A549 (cell line): ENCODE measurements at regions not wholly inside any gene's neighbourhood (a gene's known extent, or its start where the extent isn't known, plus 50 kb on each side); places are given as distances from the start of the nearest gene placed in this dataset.

ENCODE experiments used
- ATAC-seq, 2 experiments: fragments of 200-7000 bp in 1 of 2; fragments of >200 bp in 1 of 2; cut with Nextera tagmentation in 1 of 2; cut with Tn5 transposase in 1 of 2; 3 replicates each; pipeline versions ENCODE4 v1.8.0 to v1.9.1; 2018 to 2020; ENCODE audit warnings: mild to moderate bottlenecking in 1 of 2, moderate library complexity in 1 of 2
- CTCF ChIA-PET: fragments of 300-600 bp; sonication (Branson Sonifier 250); formaldehyde crosslinking; extraction: SDS; loops from one replicate; lab custom pipeline; 2021; ENCODE audit warnings: antibody characterized with exemption, inconsistent platforms; lab: Yijun Ruan, JAX
- POLR2A ChIA-PET: fragments of 350-600 bp; formaldehyde crosslinking; extraction: SDS; loops from one replicate; lab custom pipeline; 2021; ENCODE audit warnings: antibody characterized with exemption, inconsistent platforms; lab: Yijun Ruan, JAX
- DNase-seq, 2 experiments: peaks; one replicate each; pipeline versions ENCODE4 v3.0.0 to v3.0.0-alpha.2; 2011 to 2016; ENCODE audit warnings: low read depth in 1 of 2, low spot score in 1 of 2
- FAIRE-seq: peaks from 2 replicates; lab custom pipeline; 2011; peaks lifted over from hg19 to GRCh38; lab: Jason Lieb, UNC
- H3K27ac ChIP-seq, 2 experiments: fragments of >200 bp; sonication (Bioruptor Twin); formaldehyde crosslinking; 3 replicates each; pipeline ENCODE4 v1.5.1; 2016 to 2017
- H3K4me1 ChIP-seq: fragments of >200 bp; sonication (Bioruptor Twin); formaldehyde crosslinking; 3 replicates; pipeline ENCODE4 v1.6.1; 2016
- H3K4me2 ChIP-seq: fragments of >200 bp; sonication (Bioruptor Twin); formaldehyde crosslinking; 3 replicates; pipeline ENCODE4 v1.6.1; 2016
- H3K4me3 ChIP-seq: fragments of >200 bp; sonication (Bioruptor Twin); formaldehyde crosslinking; 3 replicates; pipeline ENCODE4 v1.5.1; 2016
- H3K9me3 ChIP-seq: fragments of >200 bp; sonication (Bioruptor Twin); formaldehyde crosslinking; 3 replicates; pipeline ENCODE4 v1.6.1; 2016
- CBX2 ChIP-seq: fragments of 200-600 bp; sonication (generic); IDR thresholded peaks from 2 replicates; pipeline ENCODE4 v1.6.1; 2016; ENCODE audit warnings: low read depth, mild to moderate bottlenecking, borderline replicate concordance
- CHD2 ChIP-seq: fragments of 150-350 bp; IDR thresholded peaks from 2 replicates; pipeline ENCODE4 v1.6.1; 2014; ENCODE audit warnings: low read length; ENCODE audit not compliant: partially characterized antibody
- CHD4 ChIP-seq: fragments of 200-600 bp; sonication (generic); IDR thresholded peaks from 2 replicates; pipeline ENCODE4 v1.6.1; 2016; ENCODE audit warnings: antibody characterized with exemption, mild to moderate bottlenecking, borderline replicate concordance
- EHMT2 ChIP-seq: fragments of 200-600 bp; sonication (generic); IDR thresholded peaks from 2 replicates; pipeline ENCODE4 v1.6.1; 2016; ENCODE audit warnings: antibody characterized with exemption, low read depth, mild to moderate bottlenecking, moderate library complexity
- EP300 ChIP-seq, 2 experiments: fragments of >200 bp; sonication (Bioruptor Twin); formaldehyde crosslinking; IDR thresholded peaks; 2 replicates in 1 of 2; 3 replicates in 1 of 2; pipeline ENCODE4 v1.6.1; 2016 to 2017
- HEYL ChIP-seq: fragments of 250-450 bp; sonication (Bioruptor Pico); IDR thresholded peaks from 2 replicates; pipeline ENCODE4 v1.8.0; 2021; ENCODE audit warnings: mild to moderate bottlenecking, moderate library complexity
- HMGXB4 ChIP-seq: fragments of 250-450 bp; sonication (Bioruptor Pico); IDR thresholded peaks from 2 replicates; pipeline ENCODE4 v1.5.0; 2021; ENCODE audit warnings: mild to moderate bottlenecking, moderate library complexity, borderline replicate concordance
- JUN ChIP-seq, 2 experiments: fragments of >200 bp; sonication (Bioruptor Twin); formaldehyde crosslinking; IDR thresholded peaks; 2 replicates in 1 of 2; 3 replicates in 1 of 2; pipeline ENCODE4 v1.6.1; 2016 to 2017
- JUNB ChIP-seq: fragments of >200 bp; sonication (Bioruptor Twin); formaldehyde crosslinking; IDR thresholded peaks from 2 replicates; pipeline ENCODE4 v1.6.1; 2016
- KDM1A ChIP-seq: fragments of 200-600 bp; sonication (generic); IDR thresholded peaks from 2 replicates; pipeline ENCODE4 v1.6.1; 2016; ENCODE audit warnings: low read depth, mild to moderate bottlenecking
- MAZ ChIP-seq: fragments of 150-350 bp; IDR thresholded peaks from 2 replicates; pipeline ENCODE4 v1.6.1; 2014; ENCODE audit warnings: antibody characterized with exemption, low read depth, low read length, borderline replicate concordance
- MYC ChIP-seq: IDR thresholded peaks from 2 replicates; pipeline ENCODE4 v1.6.1; 2012; ENCODE audit warnings: mild to moderate bottlenecking, inconsistent platforms, low read length, improper control_type of control experiment, borderline replicate concordance
- POLR2A ChIP-seq: IDR thresholded peaks from 2 replicates; pipeline ENCODE4 v1.6.1; 2012; ENCODE audit warnings: mild to moderate bottlenecking, low read length
- RAD21 ChIP-seq, 2 experiments: fragments of >200 bp in 1 of 2; sonication (Bioruptor Twin) in 1 of 2; formaldehyde crosslinking in 1 of 2; IDR thresholded peaks in 1 of 2; conservative IDR thresholded peaks in 1 of 2; 2 replicates in 1 of 2; 3 replicates in 1 of 2; pipeline ENCODE4 v1.6.1; 2012 to 2018; ENCODE audit warnings: inconsistent platforms in 1 of 2
- RCOR1 ChIP-seq: fragments of 150-350 bp; IDR thresholded peaks from 2 replicates; pipeline ENCODE4 v1.6.1; 2014; ENCODE audit warnings: antibody characterized with exemption, low read length, low read depth
- SREBF2 ChIP-seq: fragments of 450-650 bp; IDR thresholded peaks from 2 replicates; pipeline ENCODE4 v1.6.1; 2014; ENCODE audit warnings: mild to moderate bottlenecking, moderate library complexity
- TFCP2L1 ChIP-seq: fragments of 250-450 bp; sonication (Bioruptor Pico); IDR thresholded peaks from 2 replicates; pipeline ENCODE4 v1.5.0; 2021; ENCODE audit warnings: mild to moderate bottlenecking
- TP53 ChIP-seq: fragments of 250-450 bp; sonication (Bioruptor Pico); IDR thresholded peaks from 2 replicates; pipeline ENCODE4 v1.5.0; 2021; ENCODE audit warnings: mild to moderate bottlenecking, moderate library complexity
- ZFP36 ChIP-seq: fragments of 450-650 bp; IDR thresholded peaks from 2 replicates; pipeline ENCODE4 v1.6.1; 2014; ENCODE audit warnings: borderline replicate concordance; ENCODE audit not compliant: partially characterized antibody
- ZNF302 ChIP-seq: fragments of 250-450 bp; sonication (Bioruptor Pico); IDR thresholded peaks from 2 replicates; pipeline ENCODE4 v1.9.0; 2021; ENCODE audit warnings: inconsistent platforms, mild to moderate bottlenecking, moderate library complexity
- ZSCAN20 ChIP-seq: fragments of 250-450 bp; sonication (Bioruptor Pico); IDR thresholded peaks from 2 replicates; pipeline ENCODE4 v1.8.0; 2022; ENCODE audit warnings: mild to moderate bottlenecking, moderate library complexity
- WGBS: methylation state at CpG from one replicate; pipeline ENCODE4 v1.1.6; 2017; ENCODE audit errors: missing lambda C conversion rate; 5-methylcytosine and 5-hydroxymethylcytosine counted together
- TF ChIP-seq, protein P1 (sequence below): IDR thresholded peaks from 2 replicates; pipeline ENCODE4 v1.6.1; 2012; ENCODE audit warnings: low read depth, borderline replicate concordance
- TF ChIP-seq, protein P2 (sequence below): fragments of 200-600 bp; sonication (generic); IDR thresholded peaks from 2 replicates; pipeline ENCODE4 v1.6.1; 2016; ENCODE audit warnings: antibody characterized with exemption, mild to moderate bottlenecking, moderate library complexity
- TF ChIP-seq, protein P3 (sequence below): fragments of >200 bp; sonication (Bioruptor Twin); formaldehyde crosslinking; IDR thresholded peaks from 2 replicates; pipeline ENCODE4 v1.6.1; 2016

GRCh38 chrX:3426552-3426951 lies 80.1 kb upstream of the MXRA5 start (continued):
- TF ChIP-seq CHD2 = no peak

GRCh38 chrX:3425031-3425430 lies 78.6 kb upstream of the MXRA5 start:
- no peaks in the 10 kb centered on the region for H3K9me3 ChIP-seq
- ChIA-PET POLR2A (no interaction called here), CTCF (no interaction called here)
- no peak for FAIRE-seq
- ATAC-seq = no peak
- 3% methylated on average over 6 of the region's 6 CpGs for WGBS
- H3K27ac ChIP-seq = no peak overlapping the region
- DNase-seq = no peak
- TF ChIP-seq EHMT2 (no peak), HMGXB4 (CRISPR knock-in tag) (no peak), RAD21 (conservative IDR thresholded peaks at IDR 0.05 in 1 of 2, IDR thresholded peaks at IDR 0.05 in 1 of 2) (no peak), ZFP36 (no peak), RCOR1 (no peak), MAZ (no peak), TFCP2L1 (CRISPR knock-in tag) (no peak), JUN (IDR thresholded peaks at IDR 0.05) (no peak), JUNB (no peak), SREBF2 (no peak), TP53 (CRISPR knock-in tag) (no peak), EP300 (IDR thresholded peaks at IDR 0.05) (no peak), POLR2A (no peak), MYC (no peak), KDM1A (no peak), CHD4 (no peak), ZSCAN20 (no peak)
- TF ChIP-seq, protein P1, sequence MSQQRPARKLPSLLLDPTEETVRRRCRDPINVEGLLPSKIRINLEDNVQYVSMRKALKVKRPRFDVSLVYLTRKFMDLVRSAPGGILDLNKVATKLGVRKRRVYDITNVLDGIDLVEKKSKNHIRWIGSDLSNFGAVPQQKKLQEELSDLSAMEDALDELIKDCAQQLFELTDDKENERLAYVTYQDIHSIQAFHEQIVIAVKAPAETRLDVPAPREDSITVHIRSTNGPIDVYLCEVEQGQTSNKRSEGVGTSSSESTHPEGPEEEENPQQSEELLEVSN = no peak
- TF ChIP-seq, protein P2, sequence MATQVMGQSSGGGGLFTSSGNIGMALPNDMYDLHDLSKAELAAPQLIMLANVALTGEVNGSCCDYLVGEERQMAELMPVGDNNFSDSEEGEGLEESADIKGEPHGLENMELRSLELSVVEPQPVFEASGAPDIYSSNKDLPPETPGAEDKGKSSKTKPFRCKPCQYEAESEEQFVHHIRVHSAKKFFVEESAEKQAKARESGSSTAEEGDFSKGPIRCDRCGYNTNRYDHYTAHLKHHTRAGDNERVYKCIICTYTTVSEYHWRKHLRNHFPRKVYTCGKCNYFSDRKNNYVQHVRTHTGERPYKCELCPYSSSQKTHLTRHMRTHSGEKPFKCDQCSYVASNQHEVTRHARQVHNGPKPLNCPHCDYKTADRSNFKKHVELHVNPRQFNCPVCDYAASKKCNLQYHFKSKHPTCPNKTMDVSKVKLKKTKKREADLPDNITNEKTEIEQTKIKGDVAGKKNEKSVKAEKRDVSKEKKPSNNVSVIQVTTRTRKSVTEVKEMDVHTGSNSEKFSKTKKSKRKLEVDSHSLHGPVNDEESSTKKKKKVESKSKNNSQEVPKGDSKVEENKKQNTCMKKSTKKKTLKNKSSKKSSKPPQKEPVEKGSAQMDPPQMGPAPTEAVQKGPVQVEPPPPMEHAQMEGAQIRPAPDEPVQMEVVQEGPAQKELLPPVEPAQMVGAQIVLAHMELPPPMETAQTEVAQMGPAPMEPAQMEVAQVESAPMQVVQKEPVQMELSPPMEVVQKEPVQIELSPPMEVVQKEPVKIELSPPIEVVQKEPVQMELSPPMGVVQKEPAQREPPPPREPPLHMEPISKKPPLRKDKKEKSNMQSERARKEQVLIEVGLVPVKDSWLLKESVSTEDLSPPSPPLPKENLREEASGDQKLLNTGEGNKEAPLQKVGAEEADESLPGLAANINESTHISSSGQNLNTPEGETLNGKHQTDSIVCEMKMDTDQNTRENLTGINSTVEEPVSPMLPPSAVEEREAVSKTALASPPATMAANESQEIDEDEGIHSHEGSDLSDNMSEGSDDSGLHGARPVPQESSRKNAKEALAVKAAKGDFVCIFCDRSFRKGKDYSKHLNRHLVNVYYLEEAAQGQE = no peak
- TF ChIP-seq, protein P3, sequence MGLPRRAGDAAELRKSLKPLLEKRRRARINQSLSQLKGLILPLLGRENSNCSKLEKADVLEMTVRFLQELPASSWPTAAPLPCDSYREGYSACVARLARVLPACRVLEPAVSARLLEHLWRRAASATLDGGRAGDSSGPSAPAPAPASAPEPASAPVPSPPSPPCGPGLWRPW = no peak
- no peak overlapping the region for H3K4me2 ChIP-seq
- no peaks in the 10 kb centered on the region for H3K4me1 ChIP-seq
- no peak overlapping the region for H3K4me3 ChIP-seq

DNA sequence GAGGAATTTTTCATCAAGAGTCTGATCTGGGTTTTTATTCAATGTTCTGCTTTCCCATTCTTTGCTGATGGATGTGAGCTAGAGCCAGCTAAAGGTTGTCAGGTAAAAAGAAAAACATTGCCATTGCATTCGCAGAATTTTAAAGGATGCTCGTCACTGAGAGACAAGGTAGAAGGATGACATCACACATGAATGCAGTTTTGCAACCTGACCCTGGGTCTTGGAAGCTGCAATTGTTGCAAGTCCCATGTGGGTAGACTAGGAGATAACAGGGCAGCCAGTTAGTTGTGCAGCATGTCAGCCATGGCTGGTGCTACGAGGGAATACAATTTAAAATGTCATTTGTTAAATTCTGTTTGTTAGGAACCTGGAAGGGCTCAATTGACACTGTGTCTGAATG lies 73.9 kb upstream of the MXRA5 start:
- TF ChIP-seq SREBF2 (no peak), ZNF302 (CRISPR knock-in tag) (no peak), CBX2 (no peak), HEYL (CRISPR knock-in tag) (no peak)
- ATAC-seq (no peak), FAIRE-seq (no peak), DNase-seq (no peak)
- Histone ChIP-seq H3K4me1 (no peaks in the 10 kb centered on the region), H3K27ac (no peak overlapping the region), H3K4me3 (no peak overlapping the region), H3K9me3 (no peaks in the 10 kb centered on the region), H3K4me2 (no peak overlapping the region)
- ChIA-PET CTCF (no interaction called here), POLR2A (no interaction called here)
- WGBS = 49% methylated on average over 3 of the region's 3 CpGs
